Lower lobe of right lung (tissue), 2 donors: ENCODE measurements at regions not wholly inside any gene's neighbourhood (a gene's known extent, or its start where the extent isn't known, plus 50 kb on each side); places are given as distances from the start of the nearest gene placed in this dataset.

Experiments
- ATAC-seq, 2 donors: fragments of 200-7000 bp; cut with Tn5 transposase; one replicate each; pipeline ENCODE4 v1.9.1; 2020 to 2022; ENCODE audit warnings: mild to moderate bottlenecking in 2 of 2, moderate library complexity in 2 of 2
- DNase-seq: peaks from one replicate; pipeline ENCODE4 v3.0.0-alpha.2; 2020
- H3K27ac ChIP-seq: fragments of 200-600 bp; one replicate; pipeline ENCODE4 v1.8.0; 2022
- H3K27me3 ChIP-seq: fragments of 200-600 bp; one replicate; pipeline ENCODE4 v1.8.0; 2022; ENCODE audit warnings: low read depth
- H3K36me3 ChIP-seq: fragments of 200-600 bp; one replicate; pipeline ENCODE4 v1.8.0; 2022; ENCODE audit warnings: mild to moderate bottlenecking
- H3K4me1 ChIP-seq: fragments of 200-600 bp; one replicate; pipeline ENCODE4 v1.8.0; 2022
- H3K4me3 ChIP-seq: fragments of 200-600 bp; one replicate; pipeline ENCODE4 v1.8.0; 2022; ENCODE audit warnings: mild to moderate bottlenecking
- H3K9me3 ChIP-seq: fragments of 200-600 bp; one replicate; pipeline ENCODE4 v1.8.0; 2022
- intact Hi-C: fragments of 100-400 bp; cut with DNase I; formaldehyde crosslinking; loops from one replicate; pipeline ENCODE4 v1.11.0; 2022
- TF ChIP-seq, protein P1 (sequence below): fragments of 200-600 bp; IDR thresholded peaks from one replicate; pipeline ENCODE4 v1.8.0; 2022; ENCODE audit warnings: antibody characterized with exemption, mild to moderate bottlenecking
- donor health status: DM: no; HTN: yes; CAD: no; lungs with severe emphysema.

GRCh38 chr9:87792831-87793288 is 66.9 kb downstream of the CTSL start:
- Histone ChIP-seq H3K4me1 (peaks cover 8% of the 10 kb centered on the region), H3K27me3 (no peaks in the 10 kb centered on the region), H3K36me3 (no peaks in the 10 kb centered on the region), H3K9me3 (no peaks in the 10 kb centered on the region), H3K27ac (peak overlapping the region; percentile 76), H3K4me3 (no peak overlapping the region)
- intact Hi-C loops = no loop called here
- TF ChIP-seq, protein P1, sequence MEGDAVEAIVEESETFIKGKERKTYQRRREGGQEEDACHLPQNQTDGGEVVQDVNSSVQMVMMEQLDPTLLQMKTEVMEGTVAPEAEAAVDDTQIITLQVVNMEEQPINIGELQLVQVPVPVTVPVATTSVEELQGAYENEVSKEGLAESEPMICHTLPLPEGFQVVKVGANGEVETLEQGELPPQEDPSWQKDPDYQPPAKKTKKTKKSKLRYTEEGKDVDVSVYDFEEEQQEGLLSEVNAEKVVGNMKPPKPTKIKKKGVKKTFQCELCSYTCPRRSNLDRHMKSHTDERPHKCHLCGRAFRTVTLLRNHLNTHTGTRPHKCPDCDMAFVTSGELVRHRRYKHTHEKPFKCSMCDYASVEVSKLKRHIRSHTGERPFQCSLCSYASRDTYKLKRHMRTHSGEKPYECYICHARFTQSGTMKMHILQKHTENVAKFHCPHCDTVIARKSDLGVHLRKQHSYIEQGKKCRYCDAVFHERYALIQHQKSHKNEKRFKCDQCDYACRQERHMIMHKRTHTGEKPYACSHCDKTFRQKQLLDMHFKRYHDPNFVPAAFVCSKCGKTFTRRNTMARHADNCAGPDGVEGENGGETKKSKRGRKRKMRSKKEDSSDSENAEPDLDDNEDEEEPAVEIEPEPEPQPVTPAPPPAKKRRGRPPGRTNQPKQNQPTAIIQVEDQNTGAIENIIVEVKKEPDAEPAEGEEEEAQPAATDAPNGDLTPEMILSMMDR = no peak
- peak; percentile 93 to 97 for ATAC-seq
- peak; percentile 83 for DNase-seq

GRCh38 chr9:87793292-87793691 is 67.4 kb downstream of the CTSL start:
- H3K4me1 ChIP-seq = peaks cover 8% of the 10 kb centered on the region
- TF ChIP-seq, protein P1 = no peak
- intact Hi-C loops = no loop called here
- DNase-seq = no peak
- H3K4me3 ChIP-seq = no peak overlapping the region
- no peaks in the 10 kb centered on the region for H3K9me3 ChIP-seq
- H3K27me3 ChIP-seq = no peaks in the 10 kb centered on the region
- peak; percentile 58 to 69 for ATAC-seq
- peak overlapping the region; percentile 76 for H3K27ac ChIP-seq
- H3K36me3 ChIP-seq = no peaks in the 10 kb centered on the region

GRCh38 chr9:87795178-87795577 is 69.3 kb downstream of the CTSL start:
- H3K27ac ChIP-seq = no peak overlapping the region
- TF ChIP-seq, protein P1 = no peak
- no peak for ATAC-seq

GRCh38 chr9:87796196-87796595 is 70.3 kb downstream of the CTSL start:
- Histone ChIP-seq H3K27ac (no peak overlapping the region), H3K9me3 (no peaks in the 10 kb centered on the region), H3K36me3 (no peaks in the 10 kb centered on the region), H3K27me3 (no peaks in the 10 kb centered on the region), H3K4me3 (no peak overlapping the region), H3K4me1 (peaks cover 8% of the 10 kb centered on the region)
- no peak for ATAC-seq
- intact Hi-C loops = no loop called here
- DNase-seq = no peak
- TF ChIP-seq, protein P1 = no peak

More at GRCh38 chr9:87795178-87795577, 69.3 kb downstream of the CTSL start:
- no peak for DNase-seq
- Histone ChIP-seq H3K9me3 (no peaks in the 10 kb centered on the region), H3K4me3 (no peak overlapping the region), H3K36me3 (no peaks in the 10 kb centered on the region), H3K4me1 (peaks cover 8% of the 10 kb centered on the region), H3K27me3 (no peaks in the 10 kb centered on the region)
- intact Hi-C loops = no loop called here

- no peak for ATAC-seq
Observed at GRCh38 chr9:87798261-87798833, 72.4 kb downstream of the CTSL start.

More at GRCh38 chr9:87798261-87798833, 72.4 kb downstream of the CTSL start:
- H3K4me3 ChIP-seq = no peak overlapping the region
- no peak for DNase-seq
- no peaks in the 10 kb centered on the region for H3K36me3 ChIP-seq
- no peak overlapping the region for H3K27ac ChIP-seq
- intact Hi-C loops = no loop called here
- H3K9me3 ChIP-seq = no peaks in the 10 kb centered on the region
- H3K4me1 ChIP-seq = peaks cover 7% of the 10 kb centered on the region
- peaks cover 3% of the 10 kb centered on the region for H3K27me3 ChIP-seq
- TF ChIP-seq, protein P1 = no peak
